Endodermal cell (in vitro differentiated cells): ENCODE measurements at regions not wholly inside any gene's neighbourhood (a gene's known extent, or its start where the extent isn't known, plus 50 kb on each side); places are given as distances from the start of the nearest gene placed in this dataset.

Experiments used
- DNase-seq: peaks from one replicate; pipeline ENCODE4 v3.0.0-alpha.2; 2017
- H3K27ac ChIP-seq: 2 replicates; pipeline ENCODE4 v1.5.1; 2013; ENCODE audit warnings: mild to moderate bottlenecking, low read depth, low read length, moderate library complexity
- H3K27me3 ChIP-seq: 2 replicates; pipeline ENCODE4 v1.6.1; 2013; ENCODE audit warnings: mild to moderate bottlenecking, low read length, moderate library complexity; ENCODE audit not compliant: insufficient read depth, control insufficient read depth, poor library complexity, severe bottlenecking
- H3K36me3 ChIP-seq: 2 replicates; pipeline ENCODE4 v1.7.0; 2013; ENCODE audit warnings: mild to moderate bottlenecking, low read length, moderate library complexity; ENCODE audit not compliant: control insufficient read depth, insufficient read depth
- H3K4me1 ChIP-seq: one replicate; pipeline ENCODE4 v1.7.0; 2013; ENCODE audit warnings: low read length; ENCODE audit not compliant: control insufficient read depth, insufficient read depth
- H3K4me3 ChIP-seq: 2 replicates; pipeline ENCODE4 v1.5.1; 2013; ENCODE audit warnings: mild to moderate bottlenecking, low read length, moderate library complexity
- H3K9ac ChIP-seq: 2 replicates; pipeline ENCODE4 v1.6.1; 2013; ENCODE audit warnings: mild to moderate bottlenecking, low read length, moderate library complexity; ENCODE audit not compliant: poor library complexity, severe bottlenecking; ENCODE audit errors: extremely low read depth
- H3K9me3 ChIP-seq: 2 replicates; pipeline ENCODE4 v1.6.1; 2013; ENCODE audit warnings: mild to moderate bottlenecking, low read length, moderate library complexity; ENCODE audit not compliant: control insufficient read depth
- H3K27ac Mint-ChIP-seq: 2 replicates; pipeline ENCODE4 v1.8.0; 2020; ENCODE audit warnings: mixed read lengths
- H3K27me3 Mint-ChIP-seq: 2 replicates; pipeline ENCODE4 v1.8.0; 2021; ENCODE audit warnings: mild to moderate bottlenecking, mixed read lengths; ENCODE audit not compliant: insufficient read depth
- H3K36me3 Mint-ChIP-seq: 2 replicates; pipeline ENCODE4 v1.8.0; 2020; ENCODE audit warnings: low read depth, mixed read lengths
- H3K4me1 Mint-ChIP-seq: 2 replicates; pipeline ENCODE4 v1.8.0; 2020; ENCODE audit warnings: mixed read lengths
- H3K4me3 Mint-ChIP-seq: 2 replicates; pipeline ENCODE4 v1.8.0; 2020; ENCODE audit warnings: mild to moderate bottlenecking, moderate library complexity, mixed read lengths
- H3K9me3 Mint-ChIP-seq: 2 replicates; pipeline ENCODE4 v1.8.0; 2020; ENCODE audit warnings: mild to moderate bottlenecking, mixed read lengths
- WGBS, 2 experiments: methylation state at CpG; one replicate each; pipeline versions ENCODE4 v1.1.5 to v1.1.7; 2013; ENCODE audit warnings: missing lambda C conversion rate in 2 of 2, mixed read lengths in 1 of 2; ENCODE audit not compliant: insufficient coverage in 1 of 2, insufficient read length in 1 of 2; 5-methylcytosine and 5-hydroxymethylcytosine counted together
- TF ChIP-seq, protein P1 (sequence below): fragments of 200-600 bp; sonication (generic); conservative IDR thresholded peaks from 2 replicates; pipeline ENCODE4 v1.5.0; 2021; ENCODE audit warnings: antibody characterized with exemption, mild to moderate bottlenecking

DNA sequence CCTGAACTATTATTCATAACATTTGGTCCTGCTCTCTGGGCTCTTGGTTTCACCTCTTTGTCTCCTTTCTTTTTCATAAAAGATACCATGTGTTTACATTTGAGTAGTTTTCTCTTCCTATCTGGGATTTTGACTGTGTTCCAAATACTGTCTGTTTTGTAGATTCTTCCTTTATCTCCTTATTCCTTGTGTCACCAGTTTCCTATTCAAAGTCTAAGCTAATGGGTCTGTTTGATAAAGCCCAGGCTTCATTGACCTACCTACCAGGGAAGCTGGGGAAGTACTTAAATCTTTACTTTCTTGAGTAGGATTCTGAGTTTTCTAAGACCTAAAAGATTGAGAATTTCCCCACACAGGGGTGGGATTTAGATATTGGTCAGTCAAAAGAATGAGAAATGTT, 409.5 kb downstream of the RAPGEF2 start:
- DNase-seq: no peak
- no peak overlapping the region for H3K9ac ChIP-seq
- H3K36me3 ChIP-seq: no peaks in the 10 kb centered on the region
- Mint-ChIP-seq H3K36me3 (no peaks in the 10 kb centered on the region), H3K27ac (no peak overlapping the region), H3K4me1 (no peaks in the 10 kb centered on the region), H3K4me3 (no peak overlapping the region), H3K27me3 (no peaks in the 10 kb centered on the region), H3K9me3 (no peaks in the 10 kb centered on the region)
- H3K9me3 ChIP-seq: peaks cover 11% of the 10 kb centered on the region
- no peaks in the 10 kb centered on the region for H3K27me3 ChIP-seq
- no peak overlapping the region for H3K27ac ChIP-seq
- H3K4me1 ChIP-seq: no peaks in the 10 kb centered on the region
- TF ChIP-seq, protein P1, sequence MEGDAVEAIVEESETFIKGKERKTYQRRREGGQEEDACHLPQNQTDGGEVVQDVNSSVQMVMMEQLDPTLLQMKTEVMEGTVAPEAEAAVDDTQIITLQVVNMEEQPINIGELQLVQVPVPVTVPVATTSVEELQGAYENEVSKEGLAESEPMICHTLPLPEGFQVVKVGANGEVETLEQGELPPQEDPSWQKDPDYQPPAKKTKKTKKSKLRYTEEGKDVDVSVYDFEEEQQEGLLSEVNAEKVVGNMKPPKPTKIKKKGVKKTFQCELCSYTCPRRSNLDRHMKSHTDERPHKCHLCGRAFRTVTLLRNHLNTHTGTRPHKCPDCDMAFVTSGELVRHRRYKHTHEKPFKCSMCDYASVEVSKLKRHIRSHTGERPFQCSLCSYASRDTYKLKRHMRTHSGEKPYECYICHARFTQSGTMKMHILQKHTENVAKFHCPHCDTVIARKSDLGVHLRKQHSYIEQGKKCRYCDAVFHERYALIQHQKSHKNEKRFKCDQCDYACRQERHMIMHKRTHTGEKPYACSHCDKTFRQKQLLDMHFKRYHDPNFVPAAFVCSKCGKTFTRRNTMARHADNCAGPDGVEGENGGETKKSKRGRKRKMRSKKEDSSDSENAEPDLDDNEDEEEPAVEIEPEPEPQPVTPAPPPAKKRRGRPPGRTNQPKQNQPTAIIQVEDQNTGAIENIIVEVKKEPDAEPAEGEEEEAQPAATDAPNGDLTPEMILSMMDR: no peak
- no peak overlapping the region for H3K4me3 ChIP-seq

DNA sequence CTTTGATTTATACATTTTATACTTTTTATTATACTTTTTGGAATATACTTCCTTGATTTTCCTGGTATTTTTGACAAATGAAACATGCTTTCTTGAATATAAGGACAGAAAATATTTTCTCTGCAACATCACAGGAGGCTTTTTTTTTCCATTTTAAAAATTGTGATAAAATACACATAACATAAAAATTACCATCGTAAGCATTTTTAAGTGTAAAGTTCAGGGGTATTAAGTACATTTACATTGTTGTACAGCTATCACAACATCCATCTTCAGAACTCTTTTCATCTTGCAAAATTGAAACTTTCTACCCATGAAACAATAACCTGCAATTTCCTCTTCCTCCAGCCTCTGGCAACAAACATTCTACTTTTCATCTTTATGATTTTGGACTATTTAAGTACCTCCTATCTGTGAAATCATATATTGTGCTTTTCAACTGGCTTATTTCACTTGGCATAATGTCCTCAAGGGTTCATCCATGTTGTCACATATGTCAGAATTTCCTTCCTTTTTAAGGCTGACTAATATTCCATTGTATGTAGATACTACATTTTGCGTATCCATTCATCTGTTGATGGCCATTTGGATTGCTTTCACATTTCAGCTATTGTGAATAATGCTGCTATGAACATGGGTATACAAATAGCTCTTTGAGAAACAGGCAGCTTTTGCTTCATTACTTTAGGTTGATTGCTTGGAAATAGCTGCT, 412.6 kb downstream of the RAPGEF2 start:
- Histone ChIP-seq H3K36me3 (no peaks in the 10 kb centered on the region), H3K4me3 (no peak overlapping the region), H3K27me3 (no peaks in the 10 kb centered on the region), H3K4me1 (no peaks in the 10 kb centered on the region), H3K9me3 (peaks cover 11% of the 10 kb centered on the region), H3K9ac (no peak overlapping the region), H3K27ac (no peak overlapping the region)
- TF ChIP-seq, protein P1: no peak
- Mint-ChIP-seq H3K4me3 (no peak overlapping the region), H3K27ac (no peak overlapping the region), H3K4me1 (no peaks in the 10 kb centered on the region), H3K27me3 (no peaks in the 10 kb centered on the region), H3K36me3 (no peaks in the 10 kb centered on the region), H3K9me3 (no peaks in the 10 kb centered on the region)
- WGBS, 2 experiments: 95% methylated on average over 1 of the region's 2 CpGs; no CpG with 5 or more reads in 1 of the 2 experiments
- DNase-seq: no peak

DNA sequence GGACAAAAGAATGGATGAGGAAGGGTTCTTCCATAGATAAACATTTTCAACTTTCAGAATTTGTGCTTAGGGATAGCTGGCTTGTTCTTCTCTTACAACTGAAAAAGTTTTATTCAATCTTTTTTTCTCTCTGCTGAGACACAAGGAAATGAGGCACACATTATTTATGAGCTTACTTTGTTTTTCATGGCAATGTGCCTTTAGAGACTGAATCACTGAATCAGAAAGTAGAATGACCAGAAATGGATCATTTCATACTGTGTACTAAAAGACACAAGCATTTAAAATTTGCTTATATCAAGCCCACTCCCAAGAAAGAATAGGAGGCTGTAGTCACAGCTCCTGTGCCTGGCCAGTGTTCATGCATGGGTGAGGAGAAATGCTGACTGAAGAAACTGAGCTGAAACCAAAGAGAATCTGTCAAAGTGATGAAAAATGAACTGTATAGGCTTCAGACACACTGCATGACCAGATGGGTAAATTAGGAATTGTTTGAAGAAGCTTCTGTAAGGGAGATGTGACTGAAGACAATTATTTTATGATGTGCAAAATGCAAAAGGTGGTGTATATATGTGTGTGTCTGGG, 413.8 kb downstream of the RAPGEF2 start:
- Mint-ChIP-seq H3K4me1 (no peaks in the 10 kb centered on the region), H3K9me3 (peaks cover 7% of the 10 kb centered on the region), H3K4me3 (no peak overlapping the region), H3K27ac (no peak overlapping the region), H3K27me3 (no peaks in the 10 kb centered on the region), H3K36me3 (no peaks in the 10 kb centered on the region)
- DNase-seq: no peak
- Histone ChIP-seq H3K27ac (no peak overlapping the region), H3K4me3 (no peak overlapping the region), H3K36me3 (no peaks in the 10 kb centered on the region), H3K27me3 (no peaks in the 10 kb centered on the region), H3K9me3 (peaks cover 16% of the 10 kb centered on the region), H3K9ac (no peak overlapping the region), H3K4me1 (no peaks in the 10 kb centered on the region)
- TF ChIP-seq, protein P1: no peak
